ENCODE measurements at regions not wholly inside any gene's neighbourhood (a gene's known extent, or its start where the extent isn't known, plus 50 kb on each side); places are given as distances from the start of the nearest gene placed in this dataset.
"Not testable (repeated sequence)": the region's sequence is repeated elsewhere in the genome, so short reads cannot be mapped to it uniquely, and the experiment has no call there.

DNA sequence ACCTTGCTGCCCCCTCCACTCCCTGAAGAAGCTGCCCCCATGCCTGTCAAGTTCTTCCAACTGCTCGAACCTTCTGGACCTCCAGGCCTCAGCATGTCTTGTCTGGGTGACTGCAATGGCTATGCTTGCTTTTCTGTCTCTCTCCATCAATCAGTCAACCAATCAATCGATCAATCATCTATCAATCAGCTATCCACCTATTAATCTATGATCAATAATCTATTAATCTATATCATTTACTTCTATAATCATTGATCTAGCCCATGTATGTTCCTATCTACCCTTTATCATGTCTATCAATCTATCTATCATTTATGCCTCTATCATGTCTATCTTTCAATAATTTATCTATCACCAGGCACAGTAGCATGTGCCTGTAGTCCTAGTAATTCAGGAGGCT, 1069.7 kb downstream of the RPIA start:
- TF ChIP-seq CTCF (conservative IDR thresholded peaks at IDR 0.05; ENCODE audit: low read length); EZH2phosphoT487 (IDR thresholded peaks at IDR 0.05; ENCODE audit: borderline replicate concordance, low read depth, low read length): not testable (repeated sequence)
